ENCODE measurements at regions not wholly inside any gene's neighbourhood (a gene's known extent, or its start where the extent isn't known, plus 50 kb on each side); places are given as distances from the start of the nearest gene placed in this dataset.

DNA sequence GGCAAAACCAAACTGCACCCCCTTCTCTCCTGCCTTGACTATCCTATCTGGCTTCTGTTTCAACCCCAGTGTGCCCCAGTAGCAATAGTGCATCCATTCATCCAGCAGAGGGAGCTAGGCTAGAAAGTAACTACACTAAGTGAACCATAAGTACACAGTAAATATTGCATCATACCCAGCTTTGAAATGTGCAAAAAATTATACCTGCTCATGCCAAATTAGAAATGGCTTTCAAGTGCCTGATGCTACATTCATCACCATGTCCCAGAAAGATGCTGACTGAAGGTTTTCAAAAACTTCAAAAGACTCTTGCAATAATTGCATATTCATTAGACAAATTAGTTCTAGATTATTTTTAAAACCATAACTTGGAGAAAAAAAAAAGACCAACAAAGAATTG, 153.5 kb downstream of the PRELID2 start:
- TF ChIP-seq, protein P1, sequence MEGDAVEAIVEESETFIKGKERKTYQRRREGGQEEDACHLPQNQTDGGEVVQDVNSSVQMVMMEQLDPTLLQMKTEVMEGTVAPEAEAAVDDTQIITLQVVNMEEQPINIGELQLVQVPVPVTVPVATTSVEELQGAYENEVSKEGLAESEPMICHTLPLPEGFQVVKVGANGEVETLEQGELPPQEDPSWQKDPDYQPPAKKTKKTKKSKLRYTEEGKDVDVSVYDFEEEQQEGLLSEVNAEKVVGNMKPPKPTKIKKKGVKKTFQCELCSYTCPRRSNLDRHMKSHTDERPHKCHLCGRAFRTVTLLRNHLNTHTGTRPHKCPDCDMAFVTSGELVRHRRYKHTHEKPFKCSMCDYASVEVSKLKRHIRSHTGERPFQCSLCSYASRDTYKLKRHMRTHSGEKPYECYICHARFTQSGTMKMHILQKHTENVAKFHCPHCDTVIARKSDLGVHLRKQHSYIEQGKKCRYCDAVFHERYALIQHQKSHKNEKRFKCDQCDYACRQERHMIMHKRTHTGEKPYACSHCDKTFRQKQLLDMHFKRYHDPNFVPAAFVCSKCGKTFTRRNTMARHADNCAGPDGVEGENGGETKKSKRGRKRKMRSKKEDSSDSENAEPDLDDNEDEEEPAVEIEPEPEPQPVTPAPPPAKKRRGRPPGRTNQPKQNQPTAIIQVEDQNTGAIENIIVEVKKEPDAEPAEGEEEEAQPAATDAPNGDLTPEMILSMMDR (IDR thresholded peaks at IDR 0.05): peak; percentile 85
- TF ChIP-seq ZFX (IDR thresholded peaks at IDR 0.05; ENCODE audit: borderline replicate concordance): no peak

Data from 22Rv1 (cell line).